Fibroblast of skin of scalp (primary cell): ENCODE measurements at regions not wholly inside any gene's neighbourhood (a gene's known extent, or its start where the extent isn't known, plus 50 kb on each side); places are given as distances from the start of the nearest gene placed in this dataset.

ENCODE experiments used
- DNase-seq: peaks from one replicate; pipeline ENCODE4 v3.0.0-alpha.2; 2013

- DNase-seq, result no peak
These were observed 50.4 kb upstream of the GGTA1 start for GRCh38 chr9:121550041-121550440.

- peak; percentile 66 for DNase-seq
These were observed 51.2 kb upstream of the GGTA1 start for GRCh38 chr9:121550569-121551512.

- no peak for DNase-seq
These were observed 52.5 kb upstream of the GGTA1 start for GRCh38 chr9:121551985-121552753.

GRCh38 chr9:121556082-121556481 lies 56.4 kb upstream of the GGTA1 start:
- DNase-seq, result no peak

GRCh38 chr9:121556580-121556979 lies 56.9 kb upstream of the GGTA1 start:
- peak; percentile 99 for DNase-seq

- DNase-seq, result peak; percentile 93
These were observed 58.2 kb upstream of the GGTA1 start for GRCh38 chr9:121557581-121558447.

- no peak for DNase-seq
These were observed 58.8 kb upstream of the GGTA1 start for GRCh38 chr9:121558473-121558872.

- DNase-seq, result peak; percentile 49
These were observed 59.5 kb upstream of the GGTA1 start for GRCh38 chr9:121559183-121559582.

GRCh38 chr9:121560921-121561320 lies 61.3 kb upstream of the GGTA1 start:
- no peak for DNase-seq

- no peak for DNase-seq
These were observed 62.0 kb upstream of the GGTA1 start for GRCh38 chr9:121561385-121562222.

- DNase-seq, result no peak
These were observed 62.7 kb upstream of the GGTA1 start for GRCh38 chr9:121562301-121562700.

GRCh38 chr9:121563425-121563824 lies 63.8 kb upstream of the GGTA1 start:
- no peak for DNase-seq

GRCh38 chr9:121563881-121564460 lies 64.3 kb upstream of the GGTA1 start:
- no peak for DNase-seq

- DNase-seq, result no peak
These were observed 65.0 kb upstream of the GGTA1 start for GRCh38 chr9:121564504-121565260.

- peak; percentile 62 for DNase-seq
These were observed 67.1 kb upstream of the GGTA1 start for GRCh38 chr9:121566481-121567465.

- DNase-seq, result no peak
These were observed 68.1 kb upstream of the GGTA1 start for GRCh38 chr9:121567500-121568342.

- peak; percentile 62 for DNase-seq
These were observed 69.0 kb upstream of the GGTA1 start for GRCh38 chr9:121568343-121569265.
